Stimulated activated CD4-positive, alpha-beta T cell treated with anti-CD3 and anti-CD28 coated beads, TNF-alpha, amount 100 ng/mL, for 24 hours (primary cell): ENCODE measurements at regions not wholly inside any gene's neighbourhood (a gene's known extent, or its start where the extent isn't known, plus 50 kb on each side); places are given as distances from the start of the nearest gene placed in this dataset.

Experiments used
- DNase-seq, 3 experiments: peaks; one replicate each; pipeline ENCODE4 v3.0.0-alpha.2; 2020; ENCODE audit warnings: low read depth in 3 of 3

- DNase-seq = no peak
These were observed 314.9 kb downstream of the EIPR1 start for GRCh38 chr2:3062476-3063260.

- no peak for DNase-seq
These were observed 317.6 kb downstream of the EIPR1 start for GRCh38 chr2:3060049-3060448.

DNA sequence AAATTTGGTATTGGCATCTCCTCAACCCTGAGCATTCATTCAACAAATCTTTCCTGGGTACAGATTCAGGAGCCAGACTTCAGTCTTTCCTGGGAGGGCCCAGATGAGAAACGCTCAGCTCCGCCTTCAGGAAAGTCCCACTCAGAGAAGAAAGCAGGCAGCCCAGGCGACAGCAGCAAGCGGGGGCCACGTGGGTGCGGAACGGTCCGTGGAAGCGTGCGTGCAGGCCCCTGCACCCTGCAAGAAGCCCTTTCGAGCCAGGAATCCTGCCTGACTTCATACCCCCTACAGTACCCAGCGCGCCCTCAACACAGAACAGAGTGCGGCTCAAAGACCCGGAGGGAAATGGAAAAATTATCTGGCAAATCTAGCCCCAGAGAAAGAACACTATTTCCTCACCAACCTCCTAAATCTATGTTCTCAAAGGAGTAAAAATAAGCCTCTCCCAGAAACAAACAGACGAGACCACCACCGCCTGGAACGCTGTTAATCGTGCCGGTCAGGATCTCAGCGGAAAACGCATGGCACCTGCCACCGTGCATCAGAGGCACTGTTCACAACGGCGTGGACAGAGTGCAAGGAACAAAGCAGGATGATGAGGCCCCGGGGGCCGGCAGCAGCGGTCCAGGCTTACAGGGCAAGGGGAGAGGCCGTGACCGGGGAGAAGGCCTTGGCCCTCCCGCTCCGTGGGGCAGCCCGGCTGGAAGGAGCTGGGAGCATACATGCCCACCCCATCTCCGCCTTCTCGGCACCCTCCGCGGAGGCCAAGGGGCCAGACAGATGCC lies 318.3 kb downstream of the EIPR1 start:
- DNase-seq = no peak

DNA sequence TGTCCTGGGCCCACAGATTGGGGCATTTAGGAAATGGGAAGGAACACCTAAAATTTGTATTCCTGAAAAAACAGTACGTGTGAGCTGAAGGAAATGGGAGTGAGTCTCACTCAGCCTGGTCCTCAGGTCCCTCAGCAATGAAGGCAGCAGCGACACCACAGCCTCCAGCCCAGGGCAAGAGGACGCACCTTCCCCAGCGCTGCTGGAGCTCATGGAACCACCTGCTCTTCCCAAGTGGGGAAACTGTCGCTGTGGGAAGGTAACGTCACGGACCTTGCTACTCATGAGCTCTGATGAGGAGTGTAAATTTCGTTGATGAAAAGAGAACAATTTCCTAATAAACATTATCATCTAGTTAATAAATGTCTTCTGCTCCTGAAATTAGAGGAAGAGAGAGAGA lies 323.6 kb downstream of the EIPR1 start:
- no peak for DNase-seq

DNA sequence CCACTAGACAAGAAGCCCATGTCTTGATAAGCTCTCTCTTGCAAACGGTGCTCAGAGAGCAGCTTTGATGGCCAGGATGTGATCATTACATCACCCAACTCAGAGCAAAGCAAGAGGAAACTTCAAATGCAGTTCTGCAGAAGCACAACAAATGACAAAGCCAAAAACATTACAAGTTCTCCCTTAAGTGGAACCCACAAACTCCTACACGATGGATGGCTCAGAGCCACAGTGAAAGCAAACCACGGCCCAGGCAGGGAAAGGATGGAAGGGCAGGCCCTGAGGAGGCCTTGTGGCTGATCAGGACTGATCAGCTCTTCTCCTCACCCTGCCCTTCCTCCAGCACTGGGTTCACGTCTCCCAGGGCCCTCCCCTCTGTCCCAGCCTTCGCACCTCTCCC lies 326.4 kb downstream of the EIPR1 start:
- peak in 1 of 3 experiments; percentile 12 for DNase-seq

GRCh38 chr2:3046170-3046865 lies 331.3 kb downstream of the EIPR1 start:
- DNase-seq = no peak

GRCh38 chr2:3045318-3045921 lies 332.2 kb downstream of the EIPR1 start:
- DNase-seq = no peak

DNA sequence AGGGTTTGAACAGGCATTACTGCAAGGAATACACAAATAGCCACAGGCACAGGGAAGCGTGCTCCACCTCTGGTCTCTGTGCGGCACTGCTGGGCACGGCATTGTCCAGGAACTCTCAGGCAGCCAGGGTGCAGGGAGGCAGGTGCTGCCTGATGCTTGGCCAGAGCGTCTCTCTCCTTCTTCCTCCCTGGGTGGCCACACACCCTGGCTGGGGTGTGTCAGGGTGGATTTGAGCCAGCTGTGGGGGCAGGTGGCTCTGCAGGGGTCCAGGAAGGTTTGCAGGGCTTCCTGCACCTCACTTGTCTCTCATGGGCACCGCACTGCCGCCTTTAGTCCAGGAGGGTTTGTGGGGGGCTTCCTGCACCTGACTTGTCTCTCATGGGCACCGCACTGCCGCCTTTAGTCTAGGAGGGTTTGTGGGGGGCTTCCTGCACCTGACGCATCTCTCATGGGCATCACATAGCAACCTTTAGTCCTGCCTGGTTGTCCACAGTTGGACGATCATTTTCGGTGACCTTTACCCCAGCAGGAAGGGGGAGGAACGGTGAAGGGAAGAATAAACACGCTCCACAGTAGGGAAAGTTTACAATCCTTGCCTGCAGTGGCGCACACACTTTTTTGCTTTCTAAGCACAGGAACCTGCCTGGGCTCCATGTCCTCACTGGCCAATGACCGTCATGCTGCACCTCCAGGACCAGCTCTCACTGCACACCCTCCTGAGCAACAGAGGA lies 332.9 kb downstream of the EIPR1 start:
- DNase-seq = no peak

- no peak for DNase-seq
These were observed 333.9 kb downstream of the EIPR1 start for GRCh38 chr2:3043726-3044125.

DNA sequence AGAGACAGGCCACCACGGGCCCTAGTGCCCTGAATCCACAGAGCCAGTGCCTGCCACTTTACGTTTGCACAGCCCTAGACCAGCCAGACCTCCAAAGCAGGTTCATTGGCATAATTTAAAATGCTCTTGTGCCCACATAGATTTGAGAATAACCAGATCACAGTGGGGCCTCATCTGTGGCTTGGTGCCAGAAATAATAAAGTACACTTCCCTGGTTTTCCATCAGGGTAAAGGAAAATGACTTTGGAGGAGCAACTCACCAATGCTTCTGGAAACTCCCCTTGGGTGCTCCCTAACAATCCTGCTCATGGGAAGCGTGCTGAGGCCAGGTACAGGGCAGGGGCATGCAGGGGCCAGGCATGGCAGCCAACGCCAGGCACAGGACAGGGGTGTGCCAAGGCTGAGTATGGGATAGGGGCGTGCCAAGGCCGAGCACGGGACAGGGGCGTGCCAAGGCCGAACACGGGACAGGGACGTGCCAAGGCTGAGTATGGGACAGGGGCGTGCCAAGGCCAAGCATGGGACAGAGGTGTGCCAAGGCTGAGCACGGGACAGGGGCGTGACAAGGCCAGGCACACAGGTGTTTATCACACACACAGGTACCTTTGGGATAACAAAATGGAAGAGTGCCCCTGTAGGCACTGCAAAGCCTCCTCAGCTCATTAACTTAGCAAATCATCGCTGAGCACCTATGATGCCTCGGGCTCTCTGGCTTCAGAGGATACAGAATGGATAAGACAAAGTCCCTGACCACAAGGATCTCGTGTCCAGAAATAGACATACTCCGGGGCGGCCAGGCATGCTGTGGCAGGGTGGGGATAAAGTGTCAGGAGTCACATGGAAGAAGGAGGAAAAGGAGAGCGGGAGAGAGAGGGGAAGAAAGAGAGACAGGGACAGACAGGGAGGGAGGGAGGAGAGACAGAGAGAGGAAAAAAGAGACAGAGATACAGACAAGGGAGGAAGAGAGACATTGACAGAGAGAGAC lies 334.7 kb downstream of the EIPR1 start:
- no peak for DNase-seq

- no peak for DNase-seq
These were observed 335.6 kb downstream of the EIPR1 start for GRCh38 chr2:3041841-3042600.

DNA sequence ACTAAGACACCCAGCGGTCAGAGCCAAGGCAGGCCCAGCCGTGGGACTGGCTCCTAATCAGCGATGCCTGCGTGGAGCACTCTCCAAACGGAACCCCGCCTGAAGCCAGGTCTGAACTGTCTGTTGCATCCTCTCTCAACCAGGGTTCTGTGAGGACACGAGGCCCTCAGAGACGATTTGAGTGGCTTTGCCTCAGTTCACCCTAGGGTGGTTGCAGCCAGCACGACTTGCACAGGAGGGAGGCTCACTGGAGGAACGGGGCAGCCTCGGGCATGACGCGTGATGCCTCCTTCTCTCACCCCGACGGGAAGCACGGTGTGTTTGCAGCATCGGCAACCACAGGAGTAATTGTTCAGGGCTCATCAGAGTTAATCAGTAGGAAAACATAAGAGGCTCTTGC lies 336.4 kb downstream of the EIPR1 start:
- no peak for DNase-seq

GRCh38 chr2:3040496-3041140 lies 337.0 kb downstream of the EIPR1 start:
- DNase-seq = no peak

- DNase-seq = no peak
These were observed 337.6 kb downstream of the EIPR1 start for GRCh38 chr2:3040066-3040428.

- DNase-seq = no peak
These were observed 338.2 kb downstream of the EIPR1 start for GRCh38 chr2:3039188-3040065.

- DNase-seq = no peak
These were observed 339.0 kb downstream of the EIPR1 start for GRCh38 chr2:3038636-3039035.

DNA sequence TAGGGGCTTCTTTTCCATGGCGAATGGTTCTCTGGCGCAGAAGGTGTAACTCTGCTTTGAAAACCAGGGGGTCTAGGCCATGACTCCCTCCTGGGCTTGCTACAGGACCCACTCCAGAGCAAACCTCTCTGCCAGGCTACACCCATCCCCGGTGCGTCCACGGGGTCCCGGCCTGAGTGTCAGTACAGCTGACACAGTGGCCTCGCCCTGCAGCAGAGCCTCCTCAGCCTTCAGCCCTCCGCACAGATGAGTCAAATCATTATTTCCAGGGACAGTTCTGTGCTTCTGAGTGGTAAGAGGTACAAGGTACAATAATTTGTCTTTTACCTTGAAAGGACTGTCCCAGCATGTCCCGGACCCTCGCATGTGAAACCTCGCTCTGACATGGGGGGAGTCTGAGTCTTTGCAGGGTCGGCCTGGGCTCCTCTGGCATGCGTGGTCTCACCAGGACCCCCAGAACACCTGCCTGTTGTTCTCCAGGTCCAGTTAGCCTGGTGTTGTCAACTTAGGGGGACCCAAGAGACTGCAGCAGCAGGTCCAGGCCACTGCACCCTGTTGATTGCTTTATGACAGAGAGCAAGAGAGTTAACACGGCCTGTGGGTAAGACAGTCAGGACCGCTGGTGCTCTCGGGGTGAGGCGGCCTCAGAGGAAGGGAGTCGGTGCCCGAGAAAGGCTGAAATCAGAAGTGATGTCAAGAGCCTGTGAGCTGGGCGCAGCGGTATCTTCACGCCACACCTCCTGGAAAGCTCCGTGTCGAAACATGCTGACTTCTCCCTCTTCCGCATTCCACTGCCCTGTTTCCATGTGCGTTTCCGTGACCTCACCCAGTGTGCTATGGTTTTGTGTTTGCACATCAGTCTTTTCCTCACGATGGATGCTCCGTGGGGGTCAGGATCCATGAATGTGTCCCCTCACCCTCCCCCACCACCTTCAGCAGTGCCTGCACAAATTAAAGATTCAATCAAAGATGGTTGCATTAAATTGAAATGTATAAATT lies 340.1 kb downstream of the EIPR1 start:
- DNase-seq = no peak
